GM18520 (cell line): ENCODE measurements at regions not wholly inside any gene's neighbourhood (a gene's known extent, or its start where the extent isn't known, plus 50 kb on each side); places are given as distances from the start of the nearest gene placed in this dataset.
"Not testable (repeated sequence)": the region's sequence is repeated elsewhere in the genome, so short reads cannot be mapped to it uniquely, and the experiment has no call there.

Source experiments
- ATAC-seq: cut with Tn5 transposase; IDR thresholded peaks from one replicate; pipeline ENCODE4 v1.9.1; 2021; ENCODE audit not compliant: unreplicated experiment

DNA sequence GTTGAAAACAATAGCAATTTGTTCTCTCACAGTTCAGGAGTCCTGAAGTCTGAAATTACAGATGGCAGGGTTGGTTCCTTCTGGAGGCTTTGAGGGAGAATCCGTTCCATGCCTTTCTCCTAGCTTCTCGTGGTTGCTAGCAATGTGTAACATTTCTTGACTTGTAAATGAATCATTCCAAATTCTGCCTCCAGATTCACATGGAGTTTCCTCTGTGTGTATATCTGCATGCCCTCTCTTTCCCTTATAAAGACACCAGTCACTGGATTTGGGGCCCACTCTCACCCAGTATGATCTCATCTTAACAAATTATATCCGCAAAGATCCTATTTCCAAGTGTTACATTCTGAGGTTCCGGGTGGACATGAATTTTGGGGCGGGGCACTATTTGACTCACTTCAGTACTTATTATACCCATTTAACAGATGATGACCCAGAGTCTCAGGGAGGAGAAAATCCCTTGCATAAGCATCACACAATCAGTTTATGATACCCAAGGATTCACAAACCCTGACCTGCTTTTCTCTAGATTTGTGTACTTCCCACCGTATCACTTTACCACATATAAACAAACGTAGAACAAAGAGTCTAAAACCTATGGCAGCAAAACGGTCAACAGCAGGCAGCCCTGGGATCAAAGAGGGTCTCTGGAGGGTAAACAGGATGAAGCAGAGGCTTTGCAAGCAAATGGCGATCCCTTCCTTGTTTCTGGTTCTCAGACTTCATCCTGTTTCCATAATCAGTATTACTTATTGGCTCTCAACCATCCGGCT, 93.7 kb downstream of the C9orf152 start:
- ATAC-seq: no peak

DNA sequence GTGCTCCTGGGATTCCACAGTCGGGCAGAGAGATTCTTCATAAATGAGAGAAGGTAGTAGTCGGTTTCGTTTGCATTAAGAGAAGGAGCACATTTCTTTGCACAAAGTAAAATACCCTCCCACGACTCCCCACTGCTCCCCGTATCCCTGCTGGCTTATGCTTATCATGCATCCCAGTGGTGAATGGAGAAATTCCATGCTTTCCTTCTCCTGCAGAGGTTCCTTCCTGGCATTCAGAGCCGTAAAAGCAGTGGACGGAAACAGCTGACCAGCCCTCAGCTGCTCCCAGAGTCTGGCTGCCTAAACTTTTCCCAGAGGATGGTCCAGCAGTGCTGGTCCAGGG, 93.1 kb downstream of the C9orf152 start:
- no peak for ATAC-seq

DNA sequence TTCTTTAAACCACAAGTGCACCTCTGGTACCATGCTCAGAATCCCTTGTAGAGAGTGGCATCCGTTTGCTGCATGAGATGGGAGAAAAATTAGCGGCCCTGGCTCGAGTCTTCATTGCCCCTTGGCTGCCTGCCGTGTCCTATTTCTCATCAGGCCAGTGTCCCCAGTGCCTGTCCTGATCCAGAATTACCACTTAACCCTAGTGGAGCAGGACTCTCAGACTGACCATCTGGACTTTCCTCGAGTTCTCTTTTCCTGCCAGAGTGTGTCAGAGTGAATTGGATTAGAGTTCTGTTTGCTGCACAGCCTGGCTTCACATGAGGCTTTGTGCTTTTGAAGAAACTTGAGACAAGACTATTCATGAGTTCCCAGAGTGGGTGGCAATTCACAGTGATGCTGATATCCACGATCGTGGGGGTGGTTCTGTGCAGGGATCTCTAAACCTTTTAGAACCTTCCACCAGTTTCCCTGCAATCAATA, 92.6 kb downstream of the C9orf152 start:
- ATAC-seq: no peak

DNA sequence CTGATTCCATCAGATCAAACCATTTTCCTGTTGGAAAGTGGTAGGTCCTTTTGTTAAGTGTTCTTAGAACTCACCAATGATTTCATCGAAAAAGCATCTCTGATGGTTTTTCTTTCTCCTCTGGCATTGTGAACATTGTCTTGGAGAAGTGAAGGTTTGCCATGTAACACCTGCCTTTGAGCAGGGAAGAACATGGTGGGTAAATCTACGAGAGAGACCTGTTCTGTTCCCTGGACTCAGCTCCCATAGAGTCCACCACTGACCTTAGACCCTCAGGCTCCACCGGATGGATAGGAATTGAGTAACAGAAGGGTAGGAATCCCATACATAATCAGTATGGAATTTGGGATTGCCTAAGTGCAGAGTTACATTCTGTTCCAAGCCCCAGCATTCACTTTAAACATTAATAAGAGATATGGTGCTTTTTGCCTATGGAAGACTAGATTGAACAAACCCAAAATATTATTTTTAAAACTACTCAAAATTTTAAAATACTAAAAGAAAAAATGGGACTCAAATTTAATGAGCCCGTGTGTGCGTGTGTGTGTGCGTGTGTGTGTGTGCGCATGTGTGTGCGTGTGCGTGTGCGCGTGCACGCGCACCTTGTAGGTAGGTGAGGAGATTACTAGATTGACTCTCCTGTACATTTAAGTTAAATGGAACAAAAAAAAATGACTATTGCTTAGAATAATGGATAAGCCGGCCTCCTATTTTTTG, 92.0 kb downstream of the C9orf152 start:
- ATAC-seq: no peak

DNA sequence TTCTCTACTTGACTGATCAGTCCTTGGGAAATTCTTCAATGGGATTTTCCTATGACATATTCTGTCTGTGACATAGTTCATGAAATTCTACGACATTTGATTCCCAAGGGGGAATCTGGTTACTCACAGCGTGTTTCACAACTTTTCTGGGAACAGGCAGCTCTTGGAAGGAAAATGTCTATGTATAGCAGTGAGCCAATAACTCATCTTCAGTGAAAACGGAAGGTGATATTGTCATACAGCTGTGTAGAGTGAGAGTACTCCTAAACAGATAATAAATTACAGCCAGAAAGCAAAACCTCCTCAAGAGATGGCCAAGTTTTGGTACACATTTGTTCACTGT, 91.4 kb downstream of the C9orf152 start:
- no peak for ATAC-seq

DNA sequence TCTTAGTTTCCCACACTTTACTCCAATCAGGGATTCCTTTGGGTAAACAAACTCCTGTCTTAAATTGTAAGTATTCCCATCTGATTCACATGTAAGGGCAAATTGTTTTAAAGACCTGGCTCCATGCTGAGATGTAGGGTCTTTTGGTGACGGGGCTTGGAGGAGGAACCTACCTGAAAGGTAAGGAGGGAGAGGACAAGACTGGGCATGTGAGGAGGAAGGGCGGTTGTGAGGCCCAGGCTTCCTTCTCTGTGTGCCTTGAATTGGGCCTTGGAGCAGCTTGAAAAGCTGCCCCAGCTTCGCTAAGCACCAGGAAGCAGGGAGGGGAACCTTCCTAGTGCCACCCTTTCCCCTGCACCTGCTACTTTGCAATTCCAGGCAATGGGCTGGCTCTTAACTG, 86.8 kb downstream of the C9orf152 start:
- no peak for ATAC-seq

DNA sequence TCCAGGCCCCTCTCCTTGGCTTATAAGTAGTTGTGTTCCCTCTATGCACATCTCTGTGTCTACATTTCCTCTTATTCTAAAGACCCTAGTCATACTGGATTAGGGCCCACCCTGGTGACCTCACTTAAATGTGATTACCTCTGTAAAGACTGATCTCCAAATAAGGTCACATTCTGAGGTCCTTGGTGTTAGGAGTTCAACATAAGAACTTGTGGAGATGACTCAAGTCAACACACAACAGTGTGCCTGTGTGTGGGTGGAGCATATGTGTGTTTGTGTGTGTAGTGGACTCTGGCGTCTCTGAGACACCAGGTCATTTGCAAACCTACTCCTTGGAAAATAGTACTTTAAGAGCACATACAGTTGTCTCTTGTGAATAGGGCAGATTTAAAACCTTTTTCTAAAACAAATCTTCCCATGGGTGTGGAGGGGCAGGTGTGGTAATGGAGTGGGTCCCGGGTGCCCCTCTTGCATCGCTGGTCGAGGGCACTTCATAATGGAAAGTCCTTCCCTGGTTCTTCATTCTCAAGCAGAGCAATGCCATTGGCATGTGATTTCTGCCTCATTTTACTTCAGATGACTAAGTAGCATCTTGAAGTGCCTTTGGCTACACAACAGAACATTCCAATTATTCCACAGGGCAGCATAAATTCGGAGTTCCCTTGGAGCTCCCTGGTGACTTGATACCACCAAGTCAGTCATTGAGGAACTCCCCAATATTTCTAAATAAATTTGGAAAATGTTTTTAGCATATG, 84.4 kb downstream of the C9orf152 start:
- ATAC-seq: no peak

DNA sequence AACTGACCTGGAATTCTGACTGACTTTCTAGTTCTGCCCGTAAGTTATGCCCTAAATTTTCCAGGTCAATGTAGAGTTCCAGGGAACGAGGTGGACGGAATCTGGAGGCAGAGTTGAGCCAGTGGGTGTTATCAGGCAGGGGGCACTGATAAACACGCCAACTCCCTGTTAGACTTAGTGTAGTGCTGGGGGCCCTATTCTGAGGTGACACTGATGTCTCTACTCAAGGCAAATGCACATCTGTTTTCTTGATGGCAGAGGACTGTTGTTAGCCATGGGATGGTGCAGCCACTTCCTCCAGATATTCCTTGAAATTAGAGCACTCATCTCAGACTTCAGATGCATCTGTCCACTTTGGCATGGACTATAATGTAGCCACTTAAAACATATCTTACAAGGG, 83.5 kb downstream of the C9orf152 start:
- ATAC-seq: no peak

DNA sequence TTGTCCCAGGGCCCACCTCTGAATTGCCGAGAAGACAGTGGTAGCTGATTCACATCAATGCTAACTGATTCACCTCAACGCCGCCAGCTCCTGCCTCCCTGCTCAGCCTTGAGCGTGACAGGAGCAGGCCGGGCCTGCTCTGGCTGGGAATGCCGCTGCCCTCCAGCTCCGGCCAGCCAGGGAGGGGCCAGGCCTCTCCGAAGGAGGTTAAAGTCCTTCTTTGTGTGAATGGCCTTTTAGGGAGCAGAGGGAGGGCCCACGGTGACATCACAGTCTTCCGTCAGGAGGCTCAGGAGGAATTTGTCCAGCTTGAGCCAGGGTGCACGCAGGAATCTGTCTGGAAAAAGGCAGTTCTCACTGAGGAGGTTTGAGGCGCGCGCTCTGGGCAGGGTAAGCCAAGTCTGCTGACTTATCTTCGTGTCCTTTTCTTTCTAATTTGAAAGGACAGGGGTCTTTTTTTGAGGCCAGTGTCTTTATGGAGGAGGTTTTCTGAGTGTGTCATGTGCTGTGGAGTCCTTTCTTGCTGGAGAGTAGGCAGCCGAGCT, 82.7 kb downstream of the C9orf152 start:
- no peak for ATAC-seq

DNA sequence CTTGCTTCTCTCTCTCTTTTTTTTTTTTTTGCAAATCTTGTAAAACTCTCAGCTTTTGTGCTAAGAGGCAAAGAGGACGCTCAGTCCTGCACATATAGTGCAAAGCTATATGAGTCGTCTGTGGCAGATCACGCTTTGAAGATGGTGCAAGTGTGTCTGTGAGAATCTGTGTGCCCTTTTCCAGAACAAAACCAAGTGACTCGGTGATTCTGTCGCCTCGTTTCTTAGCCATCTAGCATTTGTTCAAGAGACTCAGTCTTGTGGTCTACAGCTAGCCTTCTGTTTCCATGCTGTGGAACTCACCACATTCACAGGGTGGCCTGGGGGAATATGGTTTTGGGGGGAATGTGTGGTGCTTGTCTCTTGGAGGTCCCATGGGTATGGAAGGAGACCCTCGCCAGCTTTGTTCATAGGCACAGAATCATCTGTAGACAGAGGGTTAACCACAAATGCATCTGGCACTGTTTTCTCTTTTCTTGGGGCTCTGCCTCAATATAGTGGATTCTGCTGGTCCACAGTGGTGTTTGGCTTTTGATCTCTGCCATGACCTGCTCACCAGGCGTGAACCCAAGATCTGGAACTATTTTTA, 82.1 kb downstream of the C9orf152 start:
- no peak for ATAC-seq

DNA sequence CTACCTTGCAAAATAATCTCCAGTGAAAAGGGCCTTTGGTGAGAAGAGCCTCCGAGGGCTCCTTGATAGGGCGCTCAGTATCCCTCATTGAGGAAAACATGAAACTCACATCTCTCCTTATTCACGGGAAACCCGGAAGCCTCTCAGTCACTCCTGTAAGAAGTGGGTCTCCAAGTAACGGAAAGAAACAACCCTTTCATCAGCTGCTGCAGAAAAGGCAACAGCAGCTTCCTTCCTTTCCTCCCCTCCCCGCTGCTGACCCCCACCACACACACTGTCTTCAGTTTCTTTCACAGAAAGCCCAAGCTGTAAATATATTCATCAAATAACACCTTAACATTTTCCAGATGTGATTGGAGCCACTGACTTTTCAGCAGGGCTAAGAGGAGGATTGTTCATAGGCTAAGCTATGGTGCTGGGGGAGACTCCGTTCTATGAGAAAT, 81.4 kb downstream of the C9orf152 start:
- no peak for ATAC-seq

DNA sequence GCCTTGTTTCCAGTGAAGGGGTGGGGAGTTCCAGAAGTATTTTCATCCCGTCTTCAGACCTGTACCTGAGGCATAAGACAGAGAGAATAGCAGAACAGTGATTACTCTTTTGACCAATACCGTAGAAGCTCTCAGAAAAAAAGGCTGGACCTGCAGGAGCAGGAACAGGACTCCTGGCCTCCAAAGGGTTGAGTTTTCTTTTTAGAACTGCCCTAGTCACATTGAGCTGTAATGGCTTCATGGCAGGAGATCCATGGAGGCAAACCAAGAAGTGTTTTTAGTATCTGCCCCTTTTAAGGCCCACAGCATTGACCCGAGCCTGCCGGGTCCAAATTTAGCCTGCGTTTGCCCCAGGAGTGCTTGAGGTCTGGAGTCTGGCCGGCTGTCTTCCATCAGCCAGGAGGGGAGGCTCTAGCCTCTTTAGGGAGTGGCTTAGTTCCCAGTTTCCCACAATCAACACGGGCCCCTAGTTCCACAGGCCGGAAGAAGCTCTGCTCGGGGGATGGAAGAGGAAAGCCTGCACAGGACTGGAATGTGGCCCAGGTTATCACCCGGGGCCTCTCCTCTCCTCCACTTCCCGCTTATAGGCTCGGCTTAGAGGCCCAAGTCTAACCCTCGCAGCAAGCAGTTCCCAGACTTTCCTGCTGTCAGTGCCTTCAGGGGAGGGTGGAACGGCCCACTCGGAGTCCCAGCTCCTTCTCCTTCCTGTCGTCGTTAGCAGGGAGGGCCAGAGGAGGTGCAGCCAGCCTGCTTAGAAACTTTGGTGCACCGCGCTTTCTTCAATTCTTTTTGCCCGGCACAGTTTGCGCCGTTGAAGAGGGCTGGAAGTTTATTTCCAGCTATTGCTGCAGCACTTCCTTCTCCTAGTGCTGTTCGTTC, 80.7 kb downstream of the C9orf152 start:
- no peak for ATAC-seq

DNA sequence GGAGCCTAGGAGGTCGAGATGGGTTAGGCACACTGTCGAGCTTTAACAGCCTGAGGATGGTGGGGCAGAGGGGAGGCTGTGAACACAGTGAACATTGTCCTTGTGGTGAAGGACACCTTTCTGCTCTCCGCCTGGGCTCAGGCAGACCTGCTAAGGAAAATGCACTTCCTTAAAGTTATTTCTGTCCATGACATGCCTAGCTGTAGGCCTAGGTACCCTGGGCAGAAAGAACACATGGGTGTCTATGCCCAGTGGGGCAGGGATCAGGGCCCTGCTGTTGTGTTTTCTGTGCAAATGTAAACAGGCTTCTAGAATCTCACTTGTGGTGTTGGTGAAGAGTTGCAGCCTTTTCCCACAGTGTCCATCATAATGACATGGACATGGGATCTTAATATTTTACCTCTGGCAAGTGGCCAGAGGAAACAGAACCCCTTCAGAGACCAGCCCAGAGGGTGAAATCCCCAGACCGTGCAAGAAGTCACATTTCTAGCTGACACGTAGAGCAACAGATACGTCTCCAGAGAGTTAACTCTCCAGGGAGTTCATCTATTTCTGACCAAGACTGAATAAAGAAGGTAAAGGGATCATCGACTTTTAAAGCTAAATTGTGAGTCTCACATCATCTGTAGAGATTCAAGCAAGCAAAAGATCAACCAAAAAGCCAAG, 79.2 kb downstream of the C9orf152 start:
- ATAC-seq: peak; percentile 74

DNA sequence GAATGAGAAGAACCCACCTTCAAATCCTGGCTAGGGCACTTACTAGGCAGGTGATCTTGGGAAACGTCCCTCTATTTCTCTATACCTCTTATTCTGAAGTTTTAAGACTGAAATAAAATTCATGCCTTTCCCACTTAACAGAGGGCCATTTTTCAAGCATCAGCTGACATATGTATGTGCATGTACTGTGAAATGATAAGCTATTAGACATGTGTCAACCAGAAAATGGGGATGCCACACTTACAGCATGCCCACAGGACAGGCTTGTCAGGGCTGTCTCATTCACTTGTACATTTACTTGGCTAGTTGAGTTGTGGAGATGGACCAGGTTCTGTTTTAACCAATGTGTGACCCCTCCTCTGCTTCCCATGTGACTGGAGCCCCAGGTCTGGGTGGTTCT, 78.5 kb downstream of the C9orf152 start:
- no peak for ATAC-seq

DNA sequence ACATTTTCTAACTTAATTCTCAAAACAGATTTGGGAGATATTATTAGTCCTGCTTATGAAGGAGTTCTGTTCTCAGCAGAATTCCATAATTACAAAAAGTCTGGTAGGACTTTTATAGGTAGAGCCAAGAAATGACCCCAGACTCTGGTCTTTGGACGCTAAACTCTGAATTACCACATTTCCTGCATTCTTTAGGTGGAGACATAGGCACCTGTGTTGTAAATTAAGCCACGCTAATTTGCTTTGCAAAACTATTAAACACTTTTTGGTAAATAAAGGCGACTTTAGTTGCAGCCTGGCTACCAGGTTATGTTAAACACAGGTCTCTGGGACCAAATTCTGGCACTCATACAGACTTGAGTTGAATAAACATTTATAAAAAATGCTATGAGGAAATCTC, 77.7 kb downstream of the C9orf152 start:
- no peak for ATAC-seq

DNA sequence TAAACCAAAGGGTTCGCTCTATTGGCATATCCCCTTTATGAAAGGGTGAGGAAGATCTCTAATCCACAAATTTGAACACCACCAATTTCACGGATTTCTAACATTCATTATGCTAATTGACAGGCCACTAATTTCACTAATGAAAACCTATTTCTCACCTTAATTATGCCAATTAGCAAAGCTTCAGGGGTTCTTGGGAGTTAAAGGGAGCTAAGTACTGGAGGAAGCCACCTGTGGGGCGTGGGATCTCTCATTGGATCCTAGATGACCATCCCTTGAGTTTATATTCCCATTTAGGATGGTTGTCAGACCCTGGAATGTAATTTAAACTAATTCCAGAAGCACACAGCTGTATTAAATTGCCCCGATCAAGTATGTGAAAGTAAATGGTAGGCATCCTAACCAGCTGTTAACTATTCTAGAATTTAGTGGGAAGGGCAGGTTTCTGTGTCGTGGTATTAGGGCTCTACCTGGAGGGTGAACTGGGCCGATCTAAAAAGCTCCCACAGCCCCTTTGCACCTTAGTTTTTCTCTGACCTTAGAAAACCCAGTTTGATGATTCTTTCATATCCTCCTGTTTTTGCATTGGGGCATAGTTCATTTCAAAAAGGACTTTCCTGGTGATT, 77.1 kb downstream of the C9orf152 start:
- no peak for ATAC-seq

DNA sequence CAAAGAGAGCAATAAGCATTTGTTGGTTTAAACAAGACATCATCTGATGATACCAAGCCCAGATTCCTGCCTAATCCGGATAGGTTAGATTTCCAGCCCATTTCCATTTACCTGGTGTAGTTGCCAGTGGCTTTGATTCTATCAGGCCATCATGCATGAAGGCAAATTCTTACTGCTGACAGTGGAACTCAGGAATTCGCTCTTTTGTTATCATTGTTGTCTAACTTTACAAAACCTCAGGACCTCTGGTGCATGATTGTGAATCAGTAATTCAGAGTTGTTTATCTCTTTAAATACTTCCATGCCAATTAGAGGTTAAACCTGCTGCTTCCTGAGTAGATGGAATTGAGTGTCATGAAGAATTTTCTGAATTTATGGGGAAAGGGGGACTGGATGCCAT, 76.5 kb downstream of the C9orf152 start:
- no peak for ATAC-seq

DNA sequence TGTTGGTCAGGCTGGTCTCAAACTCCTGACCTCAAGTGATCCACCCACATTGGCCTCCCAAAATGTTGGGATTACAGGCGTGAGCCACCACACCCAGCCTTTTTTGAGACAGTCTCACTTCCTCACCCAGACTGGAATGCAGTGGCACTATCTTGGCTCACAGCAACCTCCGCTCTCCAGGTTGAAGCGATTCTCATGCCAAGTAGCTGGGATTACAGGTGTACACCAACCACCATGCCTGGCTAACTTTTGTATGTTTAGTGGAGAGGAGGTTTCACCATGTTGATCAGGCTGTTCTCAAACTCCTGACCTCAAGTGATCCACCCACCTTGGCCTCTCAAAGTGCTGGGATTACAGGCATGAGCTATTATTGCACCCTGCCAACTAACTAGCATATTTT, 75.4 kb downstream of the C9orf152 start:
- not testable (repeated sequence) for ATAC-seq

DNA sequence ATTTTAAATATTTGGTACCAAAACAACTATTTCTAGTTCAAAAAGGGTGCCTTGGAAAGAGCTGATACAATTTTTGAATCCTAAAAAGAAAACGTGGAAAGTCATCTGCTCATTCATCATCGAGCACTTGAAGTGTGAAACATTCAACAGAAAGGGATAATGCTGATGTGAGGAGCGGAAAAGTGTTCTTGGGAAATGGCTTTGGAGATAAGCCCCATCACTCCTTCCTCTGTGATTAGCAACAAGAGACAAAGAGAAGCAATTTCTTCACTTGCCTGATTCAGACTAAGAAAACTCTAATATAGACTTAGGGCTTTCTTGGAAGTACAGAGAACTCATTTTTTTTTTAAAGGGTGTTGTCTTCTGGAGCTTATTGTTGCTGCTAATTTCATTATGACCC, 74.9 kb downstream of the C9orf152 start:
- ATAC-seq: no peak
